Smooth muscle cell (in vitro differentiated cells): ENCODE measurements at regions not wholly inside any gene's neighbourhood (a gene's known extent, or its start where the extent isn't known, plus 50 kb on each side); places are given as distances from the start of the nearest gene placed in this dataset.
"Not testable (repeated sequence)": the region's sequence is repeated elsewhere in the genome, so short reads cannot be mapped to it uniquely, and the experiment has no call there.

Source experiments
- DNase-seq: peaks from one replicate; lab custom pipeline; 2025; ENCODE audit not compliant: unreplicated experiment; lab: John Stamatoyannopoulos, UW
- H2AFZ ChIP-seq: fragments of 200-600 bp; sonication (generic); 2 replicates; pipeline ENCODE4 v1.6.0; 2016; ENCODE audit warnings: antibody characterized with exemption, low read depth, mild to moderate bottlenecking
- H3F3A ChIP-seq: fragments of 200-600 bp; sonication (generic); 2 replicates; pipeline ENCODE4 v1.6.0; 2017; ENCODE audit warnings: antibody characterized with exemption, low read depth
- H3K27ac ChIP-seq: fragments of 200-600 bp; sonication (generic); 2 replicates; pipeline ENCODE4 v1.5.1; 2016; ENCODE audit warnings: low read depth, mild to moderate bottlenecking
- H3K27me3 ChIP-seq: fragments of 200-600 bp; sonication (generic); 2 replicates; pipeline ENCODE4 v1.6.1; 2016; ENCODE audit warnings: low read depth, mild to moderate bottlenecking
- H3K36me3 ChIP-seq: fragments of 200-600 bp; sonication (generic); 2 replicates; pipeline ENCODE4 v1.5.1; 2016; ENCODE audit warnings: low read depth
- H3K4me1 ChIP-seq: fragments of 200-600 bp; sonication (generic); 2 replicates; pipeline ENCODE4 v1.5.1; 2016; ENCODE audit warnings: low read depth
- H3K4me2 ChIP-seq: fragments of 200-600 bp; sonication (generic); 2 replicates; pipeline ENCODE4 v1.6.0; 2016; ENCODE audit warnings: mild to moderate bottlenecking
- H3K4me3 ChIP-seq: fragments of 200-600 bp; sonication (generic); 2 replicates; pipeline ENCODE4 v1.5.1; 2016; ENCODE audit warnings: mild to moderate bottlenecking
- H3K79me2 ChIP-seq: fragments of 200-600 bp; sonication (generic); 2 replicates; pipeline ENCODE4 v1.6.0; 2016; ENCODE audit warnings: low read depth, mild to moderate bottlenecking
- H3K9ac ChIP-seq: fragments of 200-600 bp; sonication (generic); 2 replicates; pipeline ENCODE4 v1.6.0; 2016; ENCODE audit warnings: low read depth
- H3K9me3 ChIP-seq: fragments of 200-600 bp; sonication (generic); replicated peaks from 2 replicates; pipeline ENCODE4 v1.5.1; 2016; ENCODE audit warnings: low read depth
- H4K20me1 ChIP-seq: fragments of 200-600 bp; sonication (generic); 2 replicates; pipeline ENCODE4 v1.6.0; 2016; ENCODE audit warnings: low read depth
- CTCF ChIP-seq: fragments of 200-600 bp; sonication (generic); IDR thresholded peaks from 2 replicates; pipeline ENCODE4 v1.5.1; 2017; ENCODE audit warnings: borderline replicate concordance, mild to moderate bottlenecking, antibody characterized with exemption; ENCODE audit not compliant: insufficient read depth, poor library complexity, severe bottlenecking
- WGBS: methylation state at CpG from one replicate; pipeline ENCODE4 v1.1.7; 2016; ENCODE audit warnings: low lambda C conversion rate; 5-methylcytosine and 5-hydroxymethylcytosine counted together

GRCh38 chr6:1215884-1216487, 95.9 kb upstream of the FOXQ1 start:
- Histone ChIP-seq H3F3A (no peaks in the 10 kb centered on the region), H2AFZ (no peak overlapping the region), H3K9ac (no peak overlapping the region), H3K4me1 (no peaks in the 10 kb centered on the region), H3K9me3 (no peaks in the 10 kb centered on the region), H3K36me3 (no peaks in the 10 kb centered on the region), H3K4me3 (no peak overlapping the region), H3K79me2 (no peaks in the 10 kb centered on the region), H3K27ac (no peak overlapping the region), H3K27me3 (no peaks in the 10 kb centered on the region), H3K4me2 (no peak overlapping the region), H4K20me1 (no peaks in the 10 kb centered on the region)
- DNase-seq = no peak
- TF ChIP-seq CTCF = no peak
- WGBS = 95% methylated on average over 11 of the region's 11 CpGs

GRCh38 chr6:1215023-1215422, 96.9 kb upstream of the FOXQ1 start:
- Histone ChIP-seq H3F3A (no peaks in the 10 kb centered on the region), H3K79me2 (no peaks in the 10 kb centered on the region), H3K36me3 (no peaks in the 10 kb centered on the region), H4K20me1 (no peaks in the 10 kb centered on the region), H3K27ac (no peak overlapping the region), H2AFZ (no peak overlapping the region), H3K9me3 (no peaks in the 10 kb centered on the region), H3K4me3 (no peak overlapping the region), H3K4me2 (no peak overlapping the region), H3K27me3 (no peaks in the 10 kb centered on the region), H3K9ac (no peak overlapping the region), H3K4me1 (no peaks in the 10 kb centered on the region)
- 94% methylated on average over 3 of the region's 3 CpGs for WGBS
- no peak for DNase-seq
- no peak for TF ChIP-seq CTCF

- Histone ChIP-seq H3F3A (no peaks in the 10 kb centered on the region), H3K36me3 (no peaks in the 10 kb centered on the region), H2AFZ (no peak overlapping the region), H3K27ac (no peak overlapping the region), H3K9ac (no peak overlapping the region), H3K79me2 (no peaks in the 10 kb centered on the region), H3K27me3 (no peaks in the 10 kb centered on the region), H3K4me3 (no peak overlapping the region), H3K4me2 (no peak overlapping the region), H3K9me3 (no peaks in the 10 kb centered on the region), H4K20me1 (no peaks in the 10 kb centered on the region), H3K4me1 (no peaks in the 10 kb centered on the region)
- no peak for TF ChIP-seq CTCF
- no peak for DNase-seq
- WGBS = 60% methylated on average over 2 of the region's 2 CpGs
Measured at GRCh38 chr6:1212919-1213318, 99.0 kb upstream of the FOXQ1 start.

- H3K9ac ChIP-seq, DNase-seq, H3K27ac ChIP-seq, H3K36me3 ChIP-seq, H3F3A ChIP-seq, H4K20me1 ChIP-seq, H3K79me2 ChIP-seq, H3K4me1 ChIP-seq, H3K9me3 ChIP-seq, H2AFZ ChIP-seq, H3K4me2 ChIP-seq, H3K27me3 ChIP-seq, H3K4me3 ChIP-seq: not testable (repeated sequence)
Measured at GRCh38 chr6:1212138-1212537, 99.8 kb upstream of the FOXQ1 start.

GRCh38 chr6:1210631-1211030, 101.3 kb upstream of the FOXQ1 start:
- H3K4me3 ChIP-seq, H3K4me1 ChIP-seq, H4K20me1 ChIP-seq, H3K79me2 ChIP-seq, H3K9ac ChIP-seq, H3K4me2 ChIP-seq, H2AFZ ChIP-seq, H3K27me3 ChIP-seq, H3F3A ChIP-seq, H3K9me3 ChIP-seq, DNase-seq, H3K36me3 ChIP-seq, H3K27ac ChIP-seq: not testable (repeated sequence)
- WGBS = 73% methylated on average over 1 of the region's 1 CpG
